ENCODE measurements at regions not wholly inside any gene's neighbourhood (a gene's known extent, or its start where the extent isn't known, plus 50 kb on each side); places are given as distances from the start of the nearest gene placed in this dataset.
"Not testable (repeated sequence)": the region's sequence is repeated elsewhere in the genome, so short reads cannot be mapped to it uniquely, and the experiment has no call there.

DNA sequence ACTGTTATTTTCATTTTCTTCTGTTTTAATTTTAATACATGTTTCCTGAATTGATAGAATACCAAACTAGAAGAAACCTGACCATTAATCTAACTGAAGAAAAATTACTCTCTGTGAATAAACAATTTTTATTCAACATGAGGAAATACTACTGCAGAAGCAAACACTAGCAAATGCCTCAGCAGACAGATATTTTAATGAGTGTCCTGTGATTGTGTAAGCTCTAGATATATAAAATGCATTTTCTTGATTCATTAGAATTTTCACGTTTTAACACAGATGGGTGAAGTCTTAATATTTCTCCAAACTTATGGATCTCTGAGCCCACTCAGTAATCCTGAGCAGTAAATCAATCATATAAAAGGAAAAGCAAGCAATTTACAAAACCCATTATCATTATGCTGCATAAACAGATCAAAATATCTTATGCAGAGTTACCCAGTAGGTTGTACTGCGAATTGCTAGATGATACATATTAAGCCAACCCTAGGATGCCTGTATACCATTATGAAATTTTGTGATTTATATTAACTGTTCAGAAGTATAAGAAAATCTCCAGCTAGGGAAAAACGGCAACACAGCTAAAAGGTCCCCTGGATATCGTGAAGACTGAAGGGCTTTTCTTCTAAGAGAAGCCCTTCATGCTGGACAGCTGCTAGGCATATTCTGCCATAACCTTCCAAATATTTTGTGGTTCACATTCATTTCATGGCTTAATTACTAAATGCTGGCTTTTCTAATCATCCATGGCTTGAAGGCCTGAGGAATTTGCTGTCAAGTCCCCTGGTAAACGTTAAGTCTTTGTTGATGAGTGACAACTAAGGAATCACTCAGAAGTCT, 157.7 kb upstream of the TGFBR2 start:
- no peaks in the 10 kb centered on the region for H3K27me3 ChIP-seq (ENCODE audit: control insufficient read depth, insufficient read depth, low read length)
- TF ChIP-seq, protein P1, sequence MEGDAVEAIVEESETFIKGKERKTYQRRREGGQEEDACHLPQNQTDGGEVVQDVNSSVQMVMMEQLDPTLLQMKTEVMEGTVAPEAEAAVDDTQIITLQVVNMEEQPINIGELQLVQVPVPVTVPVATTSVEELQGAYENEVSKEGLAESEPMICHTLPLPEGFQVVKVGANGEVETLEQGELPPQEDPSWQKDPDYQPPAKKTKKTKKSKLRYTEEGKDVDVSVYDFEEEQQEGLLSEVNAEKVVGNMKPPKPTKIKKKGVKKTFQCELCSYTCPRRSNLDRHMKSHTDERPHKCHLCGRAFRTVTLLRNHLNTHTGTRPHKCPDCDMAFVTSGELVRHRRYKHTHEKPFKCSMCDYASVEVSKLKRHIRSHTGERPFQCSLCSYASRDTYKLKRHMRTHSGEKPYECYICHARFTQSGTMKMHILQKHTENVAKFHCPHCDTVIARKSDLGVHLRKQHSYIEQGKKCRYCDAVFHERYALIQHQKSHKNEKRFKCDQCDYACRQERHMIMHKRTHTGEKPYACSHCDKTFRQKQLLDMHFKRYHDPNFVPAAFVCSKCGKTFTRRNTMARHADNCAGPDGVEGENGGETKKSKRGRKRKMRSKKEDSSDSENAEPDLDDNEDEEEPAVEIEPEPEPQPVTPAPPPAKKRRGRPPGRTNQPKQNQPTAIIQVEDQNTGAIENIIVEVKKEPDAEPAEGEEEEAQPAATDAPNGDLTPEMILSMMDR (IDR thresholded peaks at IDR 0.05; ENCODE audit: insufficient read depth, low read depth, low read length), result no peak
- DNase-seq (ENCODE audit: low read depth), result no peak
- H3K36me3 ChIP-seq (ENCODE audit: control insufficient read depth, insufficient read depth, low read length), result no peaks in the 10 kb centered on the region
- H3K4me3 ChIP-seq (ENCODE audit: low read depth, low read length), result no peak overlapping the region
- CTCF ChIA-PET, result interaction anchor here (1.0 to 1.1 kb wide), 2 partner anchors 19 to 159 kb away, joined by 4 read pairs; no protein-coding TSS in a partner anchor
- POLR2A ChIA-PET, result no interaction called here

DNA sequence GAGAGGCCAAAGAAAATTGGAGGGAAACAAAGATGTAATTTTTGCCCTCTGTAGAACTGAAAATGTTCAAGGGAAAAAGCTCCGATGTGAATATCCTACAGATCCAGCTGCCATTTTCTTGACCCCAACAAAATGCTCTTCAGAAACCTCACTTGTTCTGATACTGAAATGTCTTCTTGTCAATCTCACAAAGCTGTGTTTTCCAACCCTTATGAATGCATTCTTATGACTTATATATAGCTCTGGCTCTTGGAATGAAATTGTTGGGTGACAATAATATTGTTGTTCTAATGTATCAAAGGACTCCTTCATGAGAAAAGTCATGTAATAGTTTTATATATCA, 157.1 kb upstream of the TGFBR2 start:
- Histone ChIP-seq H3K36me3 (ENCODE audit: control insufficient read depth, insufficient read depth, low read length) (no peaks in the 10 kb centered on the region), H3K4me3 (ENCODE audit: low read depth, low read length) (no peak overlapping the region), H3K27me3 (ENCODE audit: control insufficient read depth, insufficient read depth, low read length) (no peaks in the 10 kb centered on the region)
- ChIA-PET POLR2A (no interaction called here), CTCF (no interaction called here)
- TF ChIP-seq, protein P1 (IDR thresholded peaks at IDR 0.05; ENCODE audit: insufficient read depth, low read depth, low read length), result no peak
- no peak for DNase-seq (ENCODE audit: low read depth)

DNA sequence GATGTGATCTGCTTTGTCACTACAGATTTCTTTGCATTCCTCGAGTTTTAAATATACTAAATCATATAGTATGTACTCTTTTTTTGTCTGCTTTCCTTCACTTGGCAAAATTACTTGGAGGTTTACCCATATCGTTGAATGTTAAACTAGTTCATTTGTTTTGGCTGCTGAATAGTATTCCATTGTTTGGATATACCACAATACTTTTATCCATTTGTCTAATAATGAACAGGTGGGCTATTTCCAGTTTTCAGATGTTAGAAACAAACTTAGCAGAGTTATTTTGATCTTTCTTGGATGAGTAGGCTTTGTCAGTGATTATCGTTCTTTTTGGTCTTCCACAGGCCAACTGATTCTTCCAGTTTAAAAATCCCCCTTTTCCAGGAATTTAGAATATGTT, 154.0 kb upstream of the TGFBR2 start:
- POLR2A ChIA-PET, result no interaction called here
- TF ChIP-seq, protein P1 (IDR thresholded peaks at IDR 0.05; ENCODE audit: insufficient read depth, low read depth, low read length), result no peak
- no peak overlapping the region for H3K4me3 ChIP-seq (ENCODE audit: low read depth, low read length)
- DNase-seq (ENCODE audit: low read depth), result no peak
- H3K36me3 ChIP-seq (ENCODE audit: control insufficient read depth, insufficient read depth, low read length), result no peaks in the 10 kb centered on the region
- CTCF ChIA-PET, result no interaction called here
- H3K27me3 ChIP-seq (ENCODE audit: control insufficient read depth, insufficient read depth, low read length), result no peaks in the 10 kb centered on the region

DNA sequence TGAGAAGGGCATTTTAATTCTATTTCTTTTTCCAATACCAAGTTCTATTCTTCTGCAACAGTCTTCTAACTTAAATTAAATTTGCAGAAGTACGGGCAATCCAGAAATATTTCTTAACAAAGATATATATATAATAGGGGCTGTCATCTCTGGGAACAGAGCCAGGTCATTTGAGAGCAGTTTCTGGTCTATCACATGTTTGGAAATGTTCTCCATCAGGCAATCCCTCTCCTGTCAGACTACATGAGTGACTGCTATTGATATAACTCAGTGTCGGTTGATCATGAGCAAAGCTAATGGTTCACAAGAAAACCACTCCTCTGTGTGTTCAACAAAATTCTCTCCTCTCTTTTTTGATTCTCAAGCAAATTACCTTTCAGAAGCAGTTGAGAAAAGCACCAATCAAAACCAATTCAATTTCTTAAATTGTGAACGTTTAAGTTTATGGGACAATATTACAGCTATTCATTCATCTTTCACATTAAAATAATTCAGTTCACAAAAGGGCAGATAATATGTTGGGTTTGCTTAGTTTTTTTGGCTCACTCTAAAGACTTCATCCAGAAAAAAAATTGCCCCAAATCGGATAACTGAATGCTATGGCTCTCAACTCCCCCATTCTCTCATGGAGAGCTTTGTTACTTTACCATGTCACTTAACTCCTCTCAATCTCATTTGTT, 152.9 kb upstream of the TGFBR2 start:
- ChIA-PET CTCF (interaction anchor here (1.0 kb wide), 1 partner anchor 11 kb away, joined by 3 read pairs; no protein-coding TSS in a partner anchor), POLR2A (no interaction called here)
- no peak overlapping the region for H3K4me3 ChIP-seq (ENCODE audit: low read depth, low read length)
- TF ChIP-seq, protein P1 (IDR thresholded peaks at IDR 0.05; ENCODE audit: insufficient read depth, low read depth, low read length), result no peak
- H3K27me3 ChIP-seq (ENCODE audit: control insufficient read depth, insufficient read depth, low read length), result no peaks in the 10 kb centered on the region
- DNase-seq (ENCODE audit: low read depth), result no peak
- no peaks in the 10 kb centered on the region for H3K36me3 ChIP-seq (ENCODE audit: control insufficient read depth, insufficient read depth, low read length)

DNA sequence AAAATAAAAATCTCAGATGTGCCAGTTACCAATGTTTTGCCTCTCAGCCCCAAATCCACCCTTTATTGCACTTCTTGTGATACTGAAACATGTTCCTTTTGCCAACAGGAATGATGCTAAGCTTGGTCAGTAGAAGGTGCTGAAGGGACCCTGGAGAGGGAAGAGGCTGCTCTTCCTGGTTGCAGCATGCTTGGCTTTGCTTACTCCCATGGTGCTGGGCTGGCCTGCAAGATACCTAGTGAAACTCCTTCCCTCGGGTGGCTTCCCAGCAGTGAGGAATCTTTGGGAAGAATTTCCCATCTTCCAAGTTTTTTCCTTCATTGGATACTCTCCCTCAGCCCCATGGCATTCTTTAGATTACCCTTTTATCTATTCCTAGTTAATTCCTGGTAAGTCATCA, 151.8 kb upstream of the TGFBR2 start:
- ChIA-PET POLR2A (no interaction called here), CTCF (interaction anchor here (0.8 to 1.0 kb wide), 2 partner anchors 12 to 179 kb away, joined by 3 read pairs; no protein-coding TSS in a partner anchor)
- no peak for DNase-seq (ENCODE audit: low read depth)
- Histone ChIP-seq H3K27me3 (ENCODE audit: control insufficient read depth, insufficient read depth, low read length) (no peaks in the 10 kb centered on the region), H3K4me3 (ENCODE audit: low read depth, low read length) (no peak overlapping the region), H3K36me3 (ENCODE audit: control insufficient read depth, insufficient read depth, low read length) (no peaks in the 10 kb centered on the region)
- TF ChIP-seq, protein P1 (IDR thresholded peaks at IDR 0.05; ENCODE audit: insufficient read depth, low read depth, low read length), result no peak

DNA sequence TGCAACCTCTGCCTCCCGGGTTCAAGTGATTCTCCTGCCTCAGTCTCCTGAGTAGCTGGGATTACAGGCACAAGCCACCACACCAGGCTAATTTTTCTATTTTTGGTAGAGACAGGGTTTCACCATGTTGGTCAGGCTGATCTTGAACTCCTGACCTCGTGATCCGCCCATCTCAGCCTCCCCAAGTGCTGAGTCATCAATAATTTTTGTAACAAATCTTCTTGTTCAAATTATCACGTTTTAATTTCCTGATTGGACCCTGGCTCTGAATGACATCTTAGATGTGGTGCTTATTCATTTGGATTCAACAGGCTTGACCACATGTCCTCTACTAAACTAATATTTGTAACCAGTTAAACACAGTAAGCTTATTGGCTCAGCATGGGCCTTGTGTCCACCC, 151.3 kb upstream of the TGFBR2 start:
- CTCF ChIA-PET; H3K27me3 ChIP-seq (ENCODE audit: control insufficient read depth, insufficient read depth, low read length); H3K36me3 ChIP-seq (ENCODE audit: control insufficient read depth, insufficient read depth, low read length); DNase-seq (ENCODE audit: low read depth); H3K4me3 ChIP-seq (ENCODE audit: low read depth, low read length); POLR2A ChIA-PET: not testable (repeated sequence)
